ENCODE measurements at regions not wholly inside any gene's neighbourhood (a gene's known extent, or its start where the extent isn't known, plus 50 kb on each side); places are given as distances from the start of the nearest gene placed in this dataset.

DNA sequence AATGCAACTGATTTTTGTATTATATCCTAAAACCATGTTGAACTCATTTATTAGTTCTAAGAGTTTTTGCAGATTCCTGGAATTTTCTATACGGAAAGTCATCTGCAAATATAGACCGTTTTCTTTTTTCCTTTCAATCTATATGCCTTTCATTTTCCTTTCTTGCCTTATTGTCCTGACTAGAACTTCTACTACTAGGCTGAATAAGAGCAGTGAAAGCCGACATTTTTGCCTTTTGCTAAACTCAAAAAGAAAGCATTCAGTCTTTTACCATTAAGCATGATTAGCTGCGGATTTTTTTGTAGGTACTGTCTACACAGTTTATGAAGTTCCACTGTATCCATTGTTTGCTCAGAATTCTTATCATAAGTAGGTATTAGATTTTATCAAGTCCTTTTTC lies 328.4 kb downstream of the TEX29 start:
- Histone ChIP-seq H3K4me2 (no peak overlapping the region), H3F3A (ENCODE audit: low read depth) (no peaks in the 10 kb centered on the region), H3K27ac (no peak overlapping the region), H4K20me1 (ENCODE audit: low read depth) (no peaks in the 10 kb centered on the region), H2AFZ (replicated peaks) (no peak overlapping the region), H3K4me3 (no peak overlapping the region), H3K4me1 (no peaks in the 10 kb centered on the region), H3K79me2 (ENCODE audit: low read depth) (no peaks in the 10 kb centered on the region), H3K9ac (no peak overlapping the region), H3K36me3 (no peaks in the 10 kb centered on the region), H3K9me3 (ENCODE audit: low read depth) (no peaks in the 10 kb centered on the region), H3K27me3 (peaks cover 36% of the 10 kb centered on the region)
- Mint-ChIP-seq H3K36me3 (no peaks in the 10 kb centered on the region), H3K27ac (no peak overlapping the region), H3K27me3 (ENCODE audit: insufficient read depth, low read depth) (no peaks in the 10 kb centered on the region), H3K9me3 (no peaks in the 10 kb centered on the region), H3K4me1 (peaks cover 5% of the 10 kb centered on the region), H3K4me3 (no peak overlapping the region)
- TF ChIP-seq EZH2phosphoT487 (IDR thresholded peaks at IDR 0.05) (no peak), EZH2 (IDR thresholded peaks at IDR 0.05) (no peak), CTCF (IDR thresholded peaks at IDR 0.05) (no peak)
- DNase-seq (ENCODE audit: low spot score): no peak

- no peaks in the 10 kb centered on the region for H3K27me3 Mint-ChIP-seq (ENCODE audit: insufficient read depth, low read depth)
- no peak for TF ChIP-seq CTCF (IDR thresholded peaks at IDR 0.05)
- no peak for TF ChIP-seq EZH2phosphoT487 (IDR thresholded peaks at IDR 0.05)
- no peak for TF ChIP-seq EZH2 (IDR thresholded peaks at IDR 0.05)
- H3F3A ChIP-seq (ENCODE audit: low read depth): no peaks in the 10 kb centered on the region
- H3K4me3 Mint-ChIP-seq: no peak overlapping the region
- H3K4me3 ChIP-seq: no peak overlapping the region
- H3K79me2 ChIP-seq (ENCODE audit: low read depth): no peaks in the 10 kb centered on the region
- no peak overlapping the region for H3K27ac ChIP-seq
- no peak overlapping the region for H3K4me2 ChIP-seq
- H4K20me1 ChIP-seq (ENCODE audit: low read depth): no peaks in the 10 kb centered on the region
- no peaks in the 10 kb centered on the region for H3K9me3 ChIP-seq (ENCODE audit: low read depth)
- H3K4me1 ChIP-seq: no peaks in the 10 kb centered on the region
- no peaks in the 10 kb centered on the region for H3K9me3 Mint-ChIP-seq
- no peak overlapping the region for H3K9ac ChIP-seq
- no peak overlapping the region for H3K27ac Mint-ChIP-seq
- no peak overlapping the region for H2AFZ ChIP-seq (replicated peaks)
- H3K36me3 Mint-ChIP-seq: no peaks in the 10 kb centered on the region
- peaks cover 54% of the 10 kb centered on the region for H3K27me3 ChIP-seq
- H3K36me3 ChIP-seq: no peaks in the 10 kb centered on the region
- peaks cover 3% of the 10 kb centered on the region for H3K4me1 Mint-ChIP-seq
- DNase-seq (ENCODE audit: low spot score): no peak
Measured at GRCh38 chr13:111650626-111651025, 330.2 kb downstream of the TEX29 start.

DNA sequence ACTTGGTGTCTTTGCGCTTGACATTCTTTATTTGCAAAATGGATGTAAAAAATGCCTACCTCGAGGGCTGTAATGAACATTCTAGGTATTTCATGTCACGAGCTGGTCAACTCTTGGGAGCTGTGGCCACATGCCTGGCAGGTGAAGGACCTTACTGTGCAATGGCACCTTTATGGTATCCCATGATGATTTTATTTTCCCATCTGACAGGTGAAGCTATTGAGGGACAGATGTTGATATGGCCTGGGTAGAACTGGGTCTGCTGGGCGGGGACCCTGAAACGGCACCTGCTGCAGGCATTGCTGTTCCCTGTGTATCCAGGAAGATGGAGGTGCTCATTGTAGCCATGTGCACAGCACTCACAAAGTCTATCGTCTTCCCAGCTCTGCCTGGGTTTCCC lies 332.2 kb downstream of the TEX29 start:
- Histone ChIP-seq H3K4me2 (no peak overlapping the region), H3K27ac (no peak overlapping the region), H3K36me3 (no peaks in the 10 kb centered on the region), H3F3A (ENCODE audit: low read depth) (peaks cover 8% of the 10 kb centered on the region), H3K4me3 (no peak overlapping the region), H2AFZ (replicated peaks) (no peak overlapping the region), H3K27me3 (peaks cover 74% of the 10 kb centered on the region), H3K79me2 (ENCODE audit: low read depth) (no peaks in the 10 kb centered on the region), H3K9ac (no peak overlapping the region), H4K20me1 (ENCODE audit: low read depth) (no peaks in the 10 kb centered on the region), H3K4me1 (peaks cover 8% of the 10 kb centered on the region), H3K9me3 (ENCODE audit: low read depth) (no peaks in the 10 kb centered on the region)
- Mint-ChIP-seq H3K27me3 (ENCODE audit: insufficient read depth, low read depth) (no peaks in the 10 kb centered on the region), H3K4me1 (peaks cover 8% of the 10 kb centered on the region), H3K4me3 (no peak overlapping the region), H3K27ac (no peak overlapping the region), H3K36me3 (no peaks in the 10 kb centered on the region), H3K9me3 (no peaks in the 10 kb centered on the region)
- TF ChIP-seq EZH2 (IDR thresholded peaks at IDR 0.05): no peak
- TF ChIP-seq CTCF (IDR thresholded peaks at IDR 0.05): no peak
- TF ChIP-seq EZH2phosphoT487 (IDR thresholded peaks at IDR 0.05): no peak
- no peak for DNase-seq (ENCODE audit: low spot score)
